DMS79 treated with DMSO at 0.1 percent for 48 hours (cell line): ENCODE measurements at regions not wholly inside any gene's neighbourhood (a gene's known extent, or its start where the extent isn't known, plus 50 kb on each side); places are given as distances from the start of the nearest gene placed in this dataset.
"Not testable (repeated sequence)": the region's sequence is repeated elsewhere in the genome, so short reads cannot be mapped to it uniquely, and the experiment has no call there.

ENCODE experiments used
- DNase-seq: peaks from one replicate; lab custom pipeline; 2025; lab: John Stamatoyannopoulos, UW

GRCh38 chr16:22572331-22573224 lies 61.9 kb downstream of the NPIPB5 start:
- not testable (repeated sequence) for DNase-seq

- not testable (repeated sequence) for DNase-seq
Measured at GRCh38 chr16:22573225-22573530, 62.5 kb downstream of the NPIPB5 start.

GRCh38 chr16:22576506-22576905 lies 65.8 kb downstream of the NPIPB5 start:
- not testable (repeated sequence) for DNase-seq

- not testable (repeated sequence) for DNase-seq
Measured at GRCh38 chr16:22583195-22583594, 72.5 kb downstream of the NPIPB5 start.

GRCh38 chr16:22584459-22584858 lies 73.8 kb downstream of the NPIPB5 start:
- DNase-seq: not testable (repeated sequence)

- not testable (repeated sequence) for DNase-seq
Measured at GRCh38 chr16:22584941-22585340, 74.2 kb downstream of the NPIPB5 start.

GRCh38 chr16:22585431-22585830 lies 74.7 kb downstream of the NPIPB5 start:
- DNase-seq: not testable (repeated sequence)

- not testable (repeated sequence) for DNase-seq
Measured at GRCh38 chr16:22586732-22587131, 76.0 kb downstream of the NPIPB5 start.

- not testable (repeated sequence) for DNase-seq
Measured at GRCh38 chr16:22589757-22590156, 79.1 kb downstream of the NPIPB5 start.

- DNase-seq: not testable (repeated sequence)
Measured at GRCh38 chr16:22596445-22597045, 85.9 kb downstream of the NPIPB5 start.

GRCh38 chr16:22603744-22604143 lies 93.1 kb downstream of the NPIPB5 start:
- not testable (repeated sequence) for DNase-seq

GRCh38 chr16:22606619-22607018 lies 95.9 kb downstream of the NPIPB5 start:
- DNase-seq: not testable (repeated sequence)

- DNase-seq: not testable (repeated sequence)
Measured at GRCh38 chr16:22609798-22610197, 99.1 kb downstream of the NPIPB5 start.

- not testable (repeated sequence) for DNase-seq
Measured at GRCh38 chr16:22611128-22611527, 100.4 kb downstream of the NPIPB5 start.

GRCh38 chr16:22614271-22614947 lies 103.7 kb downstream of the NPIPB5 start:
- no peak for DNase-seq

- no peak for DNase-seq
Measured at GRCh38 chr16:22618842-22619241, 108.2 kb downstream of the NPIPB5 start.

GRCh38 chr16:22621586-22622155 lies 111.0 kb downstream of the NPIPB5 start:
- no peak for DNase-seq

- DNase-seq: no peak
Measured at GRCh38 chr16:22622703-22623102, 112.0 kb downstream of the NPIPB5 start.

GRCh38 chr16:22623351-22623781 lies 112.7 kb downstream of the NPIPB5 start:
- DNase-seq: no peak

GRCh38 chr16:22624038-22624799 lies 113.5 kb downstream of the NPIPB5 start:
- peak; percentile 3 for DNase-seq

- DNase-seq: no peak
Measured at GRCh38 chr16:22624800-22625533, 114.3 kb downstream of the NPIPB5 start.
